ENCODE measurements at regions not wholly inside any gene's neighbourhood (a gene's known extent, or its start where the extent isn't known, plus 50 kb on each side); places are given as distances from the start of the nearest gene placed in this dataset.

DNA sequence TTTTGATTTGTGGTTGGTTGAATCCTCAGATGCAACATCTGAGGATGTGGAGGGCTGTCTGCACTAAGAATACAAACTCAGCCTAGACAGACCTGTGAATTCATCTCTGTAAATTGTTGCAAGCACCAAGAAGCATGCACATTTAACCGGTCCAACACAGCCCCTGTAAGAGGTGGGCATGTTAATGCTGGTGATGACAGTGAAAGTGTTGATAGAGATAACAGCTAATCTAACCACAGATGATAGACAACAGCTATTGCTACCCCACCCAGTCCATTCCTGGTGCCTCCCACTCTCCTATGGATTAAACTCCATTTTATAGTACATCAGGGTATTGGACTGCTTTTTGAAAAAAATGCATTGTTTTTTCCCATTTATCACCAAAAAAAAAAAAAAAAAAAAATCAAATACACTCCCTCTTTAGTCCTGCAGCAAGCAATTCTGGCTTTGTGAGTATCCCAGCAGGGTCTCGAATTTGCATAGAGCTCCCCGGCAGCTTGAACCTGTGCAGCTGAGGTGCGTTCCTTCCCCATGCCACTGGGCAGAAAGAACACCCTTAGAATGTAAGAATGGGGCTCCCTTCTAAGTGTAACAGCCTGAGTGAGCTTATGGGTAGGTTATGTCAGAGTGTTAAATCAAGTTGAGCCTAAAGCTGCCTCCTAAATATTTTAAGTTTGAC is 270.9 kb upstream of the JARID2 start:
- Histone ChIP-seq H3K4me3 (ENCODE audit: low read depth in 2 of 2, low read length in 1 of 2) (no peak overlapping the region), H3F3A (replicated peaks; ENCODE audit: insufficient read depth) (no peaks in the 10 kb centered on the region), H4K20me1 (ENCODE audit: insufficient read depth) (no peaks in the 10 kb centered on the region), H3K4me2 (no peak overlapping the region), H3K9me2 (no peaks in the 10 kb centered on the region), H3K4me1 (ENCODE audit: control insufficient read depth in 1 of 2, insufficient read depth in 2 of 2, low read depth in 1 of 2, low read length in 1 of 2) (no peaks in the 10 kb centered on the region), H3K27ac (ENCODE audit: low read depth in 2 of 2, low read length in 1 of 2) (no peak overlapping the region), H3K36me3 (replicated peaks in 1 of 2; ENCODE audit: control insufficient read depth in 1 of 2, insufficient read depth in 2 of 2, low read length in 1 of 2) (no peaks in the 10 kb centered on the region), H3K9ac (no peak overlapping the region), H3K9me3 (no peaks in the 10 kb centered on the region), H3K79me2 (ENCODE audit: insufficient read depth) (no peaks in the 10 kb centered on the region), H2AFZ (ENCODE audit: low read depth) (no peak overlapping the region), H3K27me3 (ENCODE audit: insufficient read depth) (no peaks in the 10 kb centered on the region)
- WGBS (ENCODE audit: low lambda C conversion rate) = 23% methylated on average over 4 of the region's 4 CpGs
- POLR2A ChIA-PET = no interaction called here
- TF ChIP-seq, protein P1, sequence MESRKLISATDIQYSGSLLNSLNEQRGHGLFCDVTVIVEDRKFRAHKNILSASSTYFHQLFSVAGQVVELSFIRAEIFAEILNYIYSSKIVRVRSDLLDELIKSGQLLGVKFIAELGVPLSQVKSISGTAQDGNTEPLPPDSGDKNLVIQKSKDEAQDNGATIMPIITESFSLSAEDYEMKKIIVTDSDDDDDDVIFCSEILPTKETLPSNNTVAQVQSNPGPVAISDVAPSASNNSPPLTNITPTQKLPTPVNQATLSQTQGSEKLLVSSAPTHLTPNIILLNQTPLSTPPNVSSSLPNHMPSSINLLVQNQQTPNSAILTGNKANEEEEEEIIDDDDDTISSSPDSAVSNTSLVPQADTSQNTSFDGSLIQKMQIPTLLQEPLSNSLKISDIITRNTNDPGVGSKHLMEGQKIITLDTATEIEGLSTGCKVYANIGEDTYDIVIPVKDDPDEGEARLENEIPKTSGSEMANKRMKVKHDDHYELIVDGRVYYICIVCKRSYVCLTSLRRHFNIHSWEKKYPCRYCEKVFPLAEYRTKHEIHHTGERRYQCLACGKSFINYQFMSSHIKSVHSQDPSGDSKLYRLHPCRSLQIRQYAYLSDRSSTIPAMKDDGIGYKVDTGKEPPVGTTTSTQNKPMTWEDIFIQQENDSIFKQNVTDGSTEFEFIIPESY (IDR thresholded peaks at IDR 0.05; ENCODE audit: borderline replicate concordance, low read depth) = no peak
- TF ChIP-seq SIN3A (IDR thresholded peaks at IDR 0.05; ENCODE audit: borderline replicate concordance, low read depth, low read length) = no peak
- no peak for DNase-seq
- CTCF ChIA-PET = no interaction called here

DNA sequence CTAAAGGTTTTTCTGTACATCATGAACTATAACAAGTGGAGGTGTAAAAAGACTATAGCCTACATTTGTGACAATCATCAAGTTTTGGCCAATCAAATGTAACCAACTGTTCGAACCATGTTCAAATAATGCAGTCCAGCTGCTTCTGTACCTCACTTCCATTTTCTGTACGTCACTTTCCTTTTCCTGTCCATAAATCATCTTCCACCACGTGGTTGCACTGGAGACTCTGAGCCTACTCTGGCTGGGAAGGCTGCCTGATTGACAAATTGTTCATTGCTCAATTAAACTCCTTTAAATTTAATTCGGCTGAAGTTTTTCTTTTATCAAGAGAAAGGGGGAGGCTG is 270.4 kb upstream of the JARID2 start:
- CTCF ChIA-PET = no interaction called here
- H4K20me1 ChIP-seq (ENCODE audit: insufficient read depth) = no peaks in the 10 kb centered on the region

DNA sequence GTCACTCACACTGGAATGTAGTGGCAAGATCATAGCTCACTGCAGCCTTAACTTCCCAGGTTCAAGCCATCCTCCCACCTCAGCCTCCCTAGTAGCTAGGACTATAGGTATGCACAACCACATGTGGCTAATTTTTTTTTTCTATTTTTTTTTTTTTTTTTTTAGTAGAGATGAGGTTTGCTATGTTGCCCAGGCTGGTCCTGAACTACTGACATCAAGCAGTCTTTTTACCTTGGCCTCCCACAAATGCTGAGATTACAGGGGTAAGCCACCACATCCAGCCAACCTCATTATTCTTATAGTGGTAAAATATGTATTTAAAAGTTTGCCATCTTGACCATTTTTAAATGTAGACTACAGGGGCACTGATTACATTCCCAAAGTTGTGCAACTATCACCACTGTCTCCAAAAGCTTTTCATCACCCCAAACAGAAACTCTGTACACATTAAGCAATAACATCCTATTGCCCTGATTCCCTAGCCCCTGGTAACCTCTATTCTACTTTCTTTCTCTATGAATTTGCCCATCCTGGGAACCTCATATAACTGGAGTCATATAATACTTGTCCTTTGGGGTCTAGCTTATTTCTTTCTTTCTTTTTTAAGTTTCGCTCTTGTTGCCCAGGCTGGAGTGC is 268.0 kb upstream of the JARID2 start:
- CTCF ChIA-PET = interaction anchor here (1.0 kb wide), 1 partner anchor 26 kb away, joined by 3 read pairs; no protein-coding TSS in a partner anchor
- Histone ChIP-seq H2AFZ (ENCODE audit: low read depth) (no peak overlapping the region), H3K27me3 (ENCODE audit: insufficient read depth) (no peaks in the 10 kb centered on the region), H4K20me1 (ENCODE audit: insufficient read depth) (no peaks in the 10 kb centered on the region), H3K4me1 (ENCODE audit: control insufficient read depth in 1 of 2, insufficient read depth in 2 of 2, low read depth in 1 of 2, low read length in 1 of 2) (no peaks in the 10 kb centered on the region), H3K9me2 (no peaks in the 10 kb centered on the region), H3K36me3 (replicated peaks in 1 of 2; ENCODE audit: control insufficient read depth in 1 of 2, insufficient read depth in 2 of 2, low read length in 1 of 2) (no peaks in the 10 kb centered on the region), H3F3A (replicated peaks; ENCODE audit: insufficient read depth) (no peaks in the 10 kb centered on the region), H3K9me3 (no peaks in the 10 kb centered on the region), H3K4me3 (ENCODE audit: low read depth in 2 of 2, low read length in 1 of 2) (no peak overlapping the region), H3K9ac (no peak overlapping the region), H3K4me2 (no peak overlapping the region), H3K79me2 (ENCODE audit: insufficient read depth) (no peaks in the 10 kb centered on the region), H3K27ac (ENCODE audit: low read depth in 2 of 2, low read length in 1 of 2) (no peak overlapping the region)
- 86% methylated on average over 1 of the region's 1 CpG for WGBS (ENCODE audit: low lambda C conversion rate)
- no peak for DNase-seq
- POLR2A ChIA-PET = no interaction called here
- no peak for TF ChIP-seq RCOR1 (IDR thresholded peaks at IDR 0.05; ENCODE audit: low read length)
- no peak for TF ChIP-seq MXI1 (IDR thresholded peaks at IDR 0.05; ENCODE audit: low read depth, low read length)
- TF ChIP-seq ELF1 (IDR thresholded peaks at IDR 0.05) = no peak
- no peak for TF ChIP-seq EP300 (IDR thresholded peaks at IDR 0.05; ENCODE audit: borderline replicate concordance in 1 of 2, low read depth in 1 of 2, low read length in 1 of 2)

More for the DNA sequence above, 270.4 kb upstream of the JARID2 start:
- no peaks in the 10 kb centered on the region for H3F3A ChIP-seq (replicated peaks; ENCODE audit: insufficient read depth)
- no peak overlapping the region for H3K4me2 ChIP-seq
- H3K27ac ChIP-seq (ENCODE audit: low read depth in 2 of 2, low read length in 1 of 2) = no peak overlapping the region
- H3K4me3 ChIP-seq (ENCODE audit: low read depth in 2 of 2, low read length in 1 of 2) = no peak overlapping the region
- 34% methylated on average over 4 of the region's 4 CpGs for WGBS (ENCODE audit: low lambda C conversion rate)
- H3K36me3 ChIP-seq (replicated peaks in 1 of 2; ENCODE audit: control insufficient read depth in 1 of 2, insufficient read depth in 2 of 2, low read length in 1 of 2) = no peaks in the 10 kb centered on the region
- H3K9me3 ChIP-seq = no peaks in the 10 kb centered on the region
- TF ChIP-seq, protein P2, sequence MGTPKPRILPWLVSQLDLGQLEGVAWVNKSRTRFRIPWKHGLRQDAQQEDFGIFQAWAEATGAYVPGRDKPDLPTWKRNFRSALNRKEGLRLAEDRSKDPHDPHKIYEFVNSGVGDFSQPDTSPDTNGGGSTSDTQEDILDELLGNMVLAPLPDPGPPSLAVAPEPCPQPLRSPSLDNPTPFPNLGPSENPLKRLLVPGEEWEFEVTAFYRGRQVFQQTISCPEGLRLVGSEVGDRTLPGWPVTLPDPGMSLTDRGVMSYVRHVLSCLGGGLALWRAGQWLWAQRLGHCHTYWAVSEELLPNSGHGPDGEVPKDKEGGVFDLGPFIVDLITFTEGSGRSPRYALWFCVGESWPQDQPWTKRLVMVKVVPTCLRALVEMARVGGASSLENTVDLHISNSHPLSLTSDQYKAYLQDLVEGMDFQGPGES (IDR thresholded peaks at IDR 0.05; ENCODE audit: low read depth, low read length) = no peak
- TF ChIP-seq NRF1 (IDR thresholded peaks at IDR 0.05; ENCODE audit: low read depth, low read length) = no peak
- TF ChIP-seq RFX5 (IDR thresholded peaks at IDR 0.05; ENCODE audit: low read length) = no peak
- no peaks in the 10 kb centered on the region for H3K4me1 ChIP-seq (ENCODE audit: control insufficient read depth in 1 of 2, insufficient read depth in 2 of 2, low read depth in 1 of 2, low read length in 1 of 2)
- H3K79me2 ChIP-seq (ENCODE audit: insufficient read depth) = no peaks in the 10 kb centered on the region
- POLR2A ChIA-PET = no interaction called here
- no peak for DNase-seq
- H3K27me3 ChIP-seq (ENCODE audit: insufficient read depth) = no peaks in the 10 kb centered on the region
- H3K9me2 ChIP-seq = no peaks in the 10 kb centered on the region
- H3K9ac ChIP-seq = no peak overlapping the region
- no peak overlapping the region for H2AFZ ChIP-seq (ENCODE audit: low read depth)

Measured in SK-N-SH (cell line).